ELR (cell line): ENCODE measurements at regions not wholly inside any gene's neighbourhood (a gene's known extent, or its start where the extent isn't known, plus 50 kb on each side); places are given as distances from the start of the nearest gene placed in this dataset.

Experiments used
- DNase-seq: peaks from one replicate; pipeline ENCODE4 v3.0.0-alpha.2; 2015; ENCODE audit warnings: low read depth

DNA sequence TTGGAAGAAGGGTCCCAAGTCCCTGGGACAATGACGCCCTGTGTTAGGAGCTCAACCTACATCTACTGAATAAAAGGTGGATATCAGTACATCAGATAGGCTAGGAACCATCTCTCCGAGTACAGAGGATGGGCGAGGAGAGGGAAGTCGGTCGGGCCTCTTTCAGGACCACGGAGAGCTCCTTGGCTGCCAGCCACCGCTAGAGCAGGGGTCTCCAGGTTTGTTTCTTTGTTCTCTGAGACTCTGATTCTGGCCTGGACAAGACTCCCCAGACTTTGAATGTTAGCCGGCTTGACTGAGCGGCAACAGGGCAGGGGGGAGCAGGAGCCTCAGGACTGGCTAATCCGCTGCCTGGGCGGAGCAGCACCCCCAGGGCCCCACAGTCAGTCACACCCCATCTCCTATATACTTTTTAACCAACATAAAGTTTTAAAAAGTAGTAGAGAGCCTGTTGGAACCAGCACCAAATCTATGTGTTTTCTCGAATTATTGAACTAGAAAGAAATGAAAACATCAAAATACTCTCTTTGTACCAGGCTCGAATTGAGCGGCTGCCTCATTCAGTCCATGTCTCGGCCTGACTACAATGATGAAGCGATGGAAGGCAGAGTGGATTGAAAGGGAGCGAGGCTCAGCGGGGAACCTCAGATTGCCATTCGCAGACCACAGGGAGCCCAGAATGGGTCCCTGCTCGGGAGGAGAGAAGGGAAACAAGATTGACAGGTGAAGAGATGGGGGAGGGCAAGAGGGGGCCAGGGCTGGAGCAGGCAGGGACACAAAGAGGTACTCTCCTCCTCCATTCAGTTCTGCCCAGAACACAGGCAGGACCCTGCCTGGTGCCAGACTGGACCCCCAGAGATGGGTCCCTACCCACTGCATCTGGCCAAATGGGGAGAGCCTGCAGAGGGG, 131.6 kb downstream of the TPRA1 start:
- DNase-seq = no peak

DNA sequence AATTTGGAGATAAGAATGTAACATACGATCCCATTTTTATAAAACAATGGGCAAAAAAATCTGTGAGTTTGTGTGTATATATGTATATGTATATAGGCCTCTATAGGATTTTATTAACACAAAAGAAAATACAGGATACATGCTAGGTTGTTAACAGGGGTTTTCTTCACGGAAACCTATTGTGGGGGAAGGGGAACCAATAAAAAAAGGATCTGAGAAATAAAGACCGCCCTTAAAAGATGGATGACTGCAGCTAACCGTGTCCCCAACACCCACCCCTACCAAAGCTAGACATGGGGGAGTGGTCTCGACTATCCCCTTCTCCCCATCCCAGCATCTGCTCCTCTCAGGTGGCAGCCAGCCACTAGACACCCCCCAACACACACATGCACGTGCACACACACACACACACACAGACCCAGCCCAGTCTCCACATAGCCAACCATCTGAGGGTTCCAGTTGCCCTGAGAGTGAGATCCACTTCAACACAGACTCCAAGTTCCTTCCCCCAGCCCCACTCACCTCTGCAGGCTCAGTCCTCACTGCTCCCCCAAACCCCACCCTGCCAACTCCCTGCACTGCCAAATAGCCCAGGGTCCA, 132.9 kb downstream of the TPRA1 start:
- DNase-seq = no peak

DNA sequence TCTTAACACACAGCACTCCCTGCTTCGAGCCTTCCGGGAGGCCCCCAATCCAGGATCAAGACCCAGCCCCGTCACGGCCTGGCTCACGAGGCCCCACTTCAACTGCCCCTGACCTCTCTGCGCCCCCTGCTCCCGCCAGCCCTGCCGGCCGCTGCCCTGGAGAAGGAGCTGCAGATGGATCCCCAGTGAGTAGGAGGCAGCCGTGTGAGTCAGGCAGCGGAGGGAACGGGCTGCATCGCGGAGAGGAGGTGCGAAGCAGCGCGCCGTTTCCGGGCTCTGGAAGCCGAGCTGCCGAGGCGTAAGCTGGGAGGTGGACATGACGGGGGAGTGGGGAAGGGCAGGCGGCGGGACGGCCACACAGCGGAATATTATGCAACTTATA, 133.4 kb downstream of the TPRA1 start:
- DNase-seq = peak; percentile 81

DNA sequence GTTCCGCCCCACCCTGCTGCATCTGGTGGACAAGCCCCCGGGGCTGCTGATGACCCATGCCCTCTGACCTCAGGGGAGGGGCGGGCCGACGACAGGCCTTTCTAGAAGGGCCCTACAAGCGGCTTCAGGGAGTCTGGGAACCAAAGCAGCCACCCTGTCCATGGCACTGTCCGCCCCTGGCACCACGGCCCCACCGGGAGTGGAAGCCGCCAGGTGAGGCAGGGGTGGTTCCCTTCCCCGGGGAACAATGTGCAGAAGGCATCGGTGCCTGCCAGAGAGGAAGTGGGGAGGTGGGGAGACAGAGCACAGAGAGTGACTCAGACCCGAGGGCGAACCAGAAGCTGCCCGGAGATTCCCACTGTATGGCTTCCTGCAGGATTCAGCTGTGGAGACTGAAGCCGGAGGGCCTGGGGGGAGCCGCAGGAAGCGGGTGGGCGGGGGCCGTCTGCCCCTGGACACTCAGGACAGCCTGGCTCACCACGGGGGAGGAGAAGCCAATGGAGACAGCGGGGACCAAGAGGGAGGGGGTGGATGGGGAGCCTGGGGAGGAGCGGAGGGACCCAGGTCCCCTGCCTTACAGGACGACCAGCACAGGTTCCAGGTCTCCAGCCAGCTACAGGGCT, 134.0 kb downstream of the TPRA1 start:
- DNase-seq = peak; percentile 85

GRCh38 chr3:127455541-127456450, 134.7 kb downstream of the TPRA1 start:
- DNase-seq = peak; percentile 71

DNA sequence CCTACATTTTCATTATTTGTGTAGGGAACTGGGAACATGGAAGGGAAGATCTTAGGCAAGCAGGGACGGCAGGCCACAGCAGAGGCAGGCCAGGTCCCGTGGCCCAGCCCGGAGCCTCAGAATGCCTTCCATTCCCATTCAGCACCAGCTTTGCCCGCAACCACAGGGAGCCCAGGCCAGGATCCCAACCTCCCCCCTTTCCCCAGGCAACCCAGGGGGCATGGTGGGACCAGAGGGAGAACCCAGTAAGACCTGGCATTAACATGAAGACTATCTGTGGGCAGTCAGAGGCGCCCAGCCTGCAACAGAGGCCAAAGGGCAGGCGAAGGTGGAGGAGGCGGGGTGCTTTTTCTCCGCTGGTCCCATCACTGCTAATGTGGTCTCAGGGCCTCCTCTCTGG, 135.6 kb downstream of the TPRA1 start:
- no peak for DNase-seq

- no peak for DNase-seq
Observed at GRCh38 chr3:127454051-127454450, 136.5 kb downstream of the TPRA1 start.

GRCh38 chr3:127452321-127452821, 138.2 kb downstream of the TPRA1 start:
- DNase-seq = no peak

DNA sequence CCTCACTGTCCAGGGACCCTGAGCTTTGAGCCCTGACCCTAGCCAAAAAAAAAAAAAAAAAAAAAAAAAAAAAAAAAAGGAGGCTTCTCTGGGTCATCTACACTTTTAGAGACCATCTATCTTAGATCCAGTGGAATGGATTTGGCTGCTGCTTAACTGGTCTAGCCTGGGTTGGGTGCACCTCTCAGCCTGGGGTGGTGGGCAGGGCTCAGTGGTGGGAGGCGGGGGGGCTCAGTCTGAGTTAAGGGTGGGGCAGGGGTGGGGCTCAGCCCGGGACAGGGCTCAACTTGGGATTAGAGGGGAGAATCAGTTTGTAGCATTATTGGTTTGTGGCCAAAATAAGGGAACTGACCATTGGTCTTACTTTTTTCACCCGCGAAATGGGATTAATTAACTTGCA, 139.2 kb downstream of the TPRA1 start:
- no peak for DNase-seq

DNA sequence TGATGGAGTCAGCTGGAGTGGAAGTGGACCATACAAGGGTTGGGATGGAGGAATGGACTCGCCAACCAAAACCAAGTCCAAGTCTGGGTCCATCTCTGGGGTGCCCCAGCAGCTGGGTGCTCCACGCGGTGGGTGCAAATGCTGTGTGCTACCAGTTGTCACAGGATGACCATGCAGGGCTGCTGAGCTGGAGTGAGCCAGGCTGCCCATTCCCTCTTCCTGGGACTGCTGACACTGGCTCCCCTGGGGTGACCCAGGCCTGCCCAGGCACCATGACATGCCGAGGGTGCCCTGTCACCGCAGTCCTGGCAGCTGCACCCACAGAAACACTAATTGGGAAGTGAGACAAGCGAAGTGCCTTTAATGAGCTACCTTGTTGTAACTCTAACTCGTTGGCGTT, 140.2 kb downstream of the TPRA1 start:
- DNase-seq = no peak

GRCh38 chr3:127449486-127450212, 140.9 kb downstream of the TPRA1 start:
- DNase-seq = no peak

GRCh38 chr3:127448671-127449070, 141.9 kb downstream of the TPRA1 start:
- DNase-seq = no peak

DNA sequence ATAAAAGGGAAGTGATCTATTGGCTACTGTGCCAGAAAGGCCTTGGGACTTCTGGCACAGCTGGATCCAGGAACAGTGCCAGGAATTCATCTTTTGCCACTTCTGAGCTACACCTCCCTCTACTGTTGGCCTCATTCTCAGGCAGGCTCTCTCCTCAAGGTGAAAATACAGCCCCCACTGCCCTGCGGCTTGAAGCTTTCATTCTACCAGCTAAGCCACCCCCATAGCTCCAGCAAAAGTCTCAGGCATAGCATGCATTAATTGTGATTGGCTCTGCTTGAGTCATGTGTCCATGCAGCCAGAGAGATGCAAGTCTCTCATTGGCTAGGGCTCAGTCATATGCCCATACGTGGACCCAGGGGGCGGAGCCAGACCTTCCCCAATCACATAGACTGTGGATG, 142.4 kb downstream of the TPRA1 start:
- DNase-seq = no peak

- DNase-seq = no peak
Observed at GRCh38 chr3:127446756-127447155, 143.8 kb downstream of the TPRA1 start.

DNA sequence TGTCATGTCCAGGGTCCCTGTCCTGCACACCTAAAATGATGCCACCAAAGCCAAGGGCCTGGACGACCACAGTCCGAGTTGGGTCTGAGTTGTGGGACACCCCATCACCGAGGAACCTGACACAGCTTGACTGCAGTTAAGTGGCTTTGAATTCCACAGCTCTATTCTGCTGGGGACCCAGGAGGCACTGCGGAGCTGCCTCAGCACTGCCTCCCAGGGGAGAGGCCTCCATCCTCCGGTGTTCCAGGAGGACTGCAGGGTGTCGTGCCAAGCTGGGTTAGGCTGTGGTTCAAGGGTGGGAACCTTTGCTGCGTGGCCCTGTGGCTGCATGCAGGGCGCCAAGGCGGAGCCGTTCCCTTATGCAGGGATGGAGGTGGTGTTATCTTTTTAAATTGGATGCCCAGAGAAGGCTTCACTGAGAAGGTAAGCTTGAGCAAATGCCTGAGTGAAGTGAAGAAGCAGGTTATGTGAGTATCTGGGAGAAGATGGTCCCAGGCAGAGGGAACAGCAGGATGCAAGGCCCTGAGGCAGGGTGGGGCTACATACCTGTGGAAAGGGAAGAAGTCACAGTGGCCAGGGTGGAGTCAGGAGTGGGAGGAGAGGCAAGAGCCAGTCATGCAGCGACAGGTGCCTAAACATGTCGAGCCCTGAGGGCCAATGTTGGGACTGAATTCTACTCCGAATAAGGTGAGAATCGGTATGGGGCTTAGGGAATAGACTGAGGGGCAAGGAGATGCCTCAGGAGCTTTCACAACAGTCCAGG, 144.8 kb downstream of the TPRA1 start:
- DNase-seq = no peak

DNA sequence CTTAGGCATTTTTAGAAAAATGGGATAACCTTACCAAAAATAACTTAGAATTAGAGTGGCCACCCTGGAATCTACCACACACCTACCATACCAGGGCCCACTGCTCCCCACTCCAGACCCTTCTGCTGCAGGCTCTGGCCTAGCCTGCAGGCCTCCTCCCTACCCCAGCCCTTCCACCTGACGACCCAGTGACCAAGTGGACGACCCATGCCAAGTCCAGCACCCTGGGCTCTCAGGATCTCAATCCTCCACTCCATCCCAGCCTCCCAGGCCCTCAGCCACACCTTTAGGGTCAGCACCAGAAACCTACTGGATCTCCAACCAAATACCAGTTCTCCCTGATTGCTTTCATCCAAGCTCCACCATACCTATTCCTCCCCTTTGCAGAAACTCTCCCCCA, 145.8 kb downstream of the TPRA1 start:
- no peak for DNase-seq

DNA sequence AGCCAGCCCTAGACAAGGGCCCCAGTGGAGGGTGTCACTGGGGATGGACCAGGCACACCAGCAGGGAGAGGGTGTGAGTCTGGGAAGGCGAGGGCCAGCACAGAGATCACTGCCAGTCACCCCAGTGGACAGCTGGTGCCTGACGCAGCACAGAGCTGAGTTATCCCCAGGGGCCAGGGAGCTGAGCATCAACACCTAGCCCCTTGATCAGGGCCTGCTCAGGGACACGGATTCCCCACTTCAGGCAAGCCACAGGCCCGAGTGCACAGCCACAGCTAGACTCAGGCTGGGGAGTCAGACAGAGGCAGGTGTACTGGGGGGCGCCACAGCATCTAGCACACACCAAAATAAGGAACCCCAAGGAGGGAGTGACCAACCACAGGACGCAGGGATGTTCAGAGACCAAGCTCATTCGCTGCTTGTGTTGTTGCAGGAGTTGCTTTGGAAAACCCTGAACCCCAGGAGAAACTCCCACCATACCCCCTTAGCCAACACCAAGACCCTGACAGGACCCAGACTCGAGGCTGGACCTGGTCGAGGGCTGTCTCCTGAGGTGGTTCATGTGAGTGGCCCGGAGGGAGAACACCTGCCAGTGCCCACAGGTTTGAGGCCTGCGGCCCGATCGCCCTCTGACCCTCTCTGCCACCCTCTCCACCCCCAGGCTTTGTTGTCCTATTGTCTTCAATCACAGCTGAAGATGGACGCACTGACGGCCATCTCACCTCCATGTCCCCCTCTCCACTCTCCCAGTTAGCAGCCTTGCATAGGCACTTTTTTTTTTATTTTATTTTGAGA, 146.8 kb downstream of the TPRA1 start:
- DNase-seq = no peak

DNA sequence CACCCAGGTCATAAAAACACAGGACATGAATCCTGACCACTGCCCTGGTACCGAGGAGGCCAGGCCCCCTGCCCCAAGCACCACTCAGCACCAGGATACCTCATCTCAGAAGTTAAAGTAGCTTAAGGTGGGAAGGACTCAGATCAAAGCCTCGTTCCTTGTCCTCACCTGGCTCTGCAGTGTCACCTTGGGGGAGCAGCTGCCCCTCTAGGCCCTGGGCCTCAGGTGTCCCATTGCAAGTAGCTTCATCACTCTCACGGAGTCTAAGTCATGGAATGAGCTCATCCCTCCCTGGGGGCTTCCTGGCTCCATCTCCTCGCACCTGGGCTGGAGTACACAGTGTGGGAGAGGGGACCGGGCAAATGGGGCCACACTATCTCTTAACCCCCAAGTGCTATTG, 148.0 kb downstream of the TPRA1 start:
- no peak for DNase-seq

GRCh38 chr3:127441764-127442163, 148.8 kb downstream of the TPRA1 start:
- DNase-seq = no peak

DNA sequence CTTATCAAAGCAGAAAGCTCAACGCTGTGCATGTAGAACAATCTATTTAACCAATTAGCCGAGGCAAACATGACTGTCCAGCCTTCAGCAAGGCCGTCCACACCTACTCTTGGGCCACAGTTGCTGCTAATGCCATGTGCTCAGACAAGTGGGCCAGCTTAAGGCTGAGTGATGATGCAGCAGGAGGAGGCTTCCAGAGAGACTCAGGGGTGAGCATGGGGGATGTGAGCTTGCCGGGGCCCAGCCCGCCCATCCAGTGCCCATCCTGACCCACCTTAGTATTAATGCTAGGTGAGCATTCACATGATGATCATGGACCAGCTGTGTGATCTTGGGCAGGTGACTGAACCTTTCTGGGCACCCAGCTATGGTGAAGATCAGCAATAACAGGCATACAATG, 150.1 kb downstream of the TPRA1 start:
- no peak for DNase-seq
